ENCODE measurements at regions not wholly inside any gene's neighbourhood (a gene's known extent, or its start where the extent isn't known, plus 50 kb on each side); places are given as distances from the start of the nearest gene placed in this dataset.

DNA sequence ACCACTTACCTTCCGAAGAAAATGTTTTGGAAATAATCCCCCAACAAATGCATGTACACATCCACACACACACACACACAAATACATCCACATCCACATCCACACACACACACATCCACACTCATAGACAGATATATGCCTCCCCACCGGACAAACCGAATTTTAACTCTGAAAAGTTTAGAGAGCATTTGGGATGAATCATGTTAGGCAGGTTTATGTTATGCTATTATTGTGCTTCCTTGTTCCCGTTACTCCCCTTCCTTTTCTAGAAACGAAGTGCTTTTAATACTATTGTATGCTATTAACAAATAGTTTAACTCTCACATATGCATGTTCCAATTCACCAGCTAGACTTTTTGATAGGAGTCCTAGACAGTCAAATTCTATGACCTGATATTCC is 91.5 kb downstream of the FAS start:
- intact Hi-C loops (cut with micrococcal nuclease; ENCODE audit: unreplicated experiment): no loop called here
- Histone ChIP-seq H3K9me3 (ENCODE audit: low read length) (no peaks in the 10 kb centered on the region), H3K9me2 (ENCODE audit: insufficient read depth, low read length) (no peaks in the 10 kb centered on the region), H4K20me1 (ENCODE audit: insufficient read depth, low read length) (no peaks in the 10 kb centered on the region), H3K79me2 (ENCODE audit: insufficient read depth, low read depth, low read length) (no peaks in the 10 kb centered on the region), H3K4me1 (ENCODE audit: insufficient read depth, low read length, poor library complexity, severe bottlenecking) (no peaks in the 10 kb centered on the region), H3K4me2 (ENCODE audit: low read length) (no peak overlapping the region), H2AFZ (ENCODE audit: low read length) (no peak overlapping the region), H3K27ac (ENCODE audit: low read depth, low read length, poor library complexity, severe bottlenecking) (no peak overlapping the region), H3K36me3 (ENCODE audit: insufficient read depth, low read length) (no peaks in the 10 kb centered on the region), H3K4me3 (ENCODE audit: low read depth, low read length, poor library complexity, severe bottlenecking) (no peak overlapping the region)
- DNase-seq (ENCODE audit: low spot score): no peak
- no TSS peak for BruUV-seq (replicated peaks)
- TF ChIP-seq, protein P1, sequence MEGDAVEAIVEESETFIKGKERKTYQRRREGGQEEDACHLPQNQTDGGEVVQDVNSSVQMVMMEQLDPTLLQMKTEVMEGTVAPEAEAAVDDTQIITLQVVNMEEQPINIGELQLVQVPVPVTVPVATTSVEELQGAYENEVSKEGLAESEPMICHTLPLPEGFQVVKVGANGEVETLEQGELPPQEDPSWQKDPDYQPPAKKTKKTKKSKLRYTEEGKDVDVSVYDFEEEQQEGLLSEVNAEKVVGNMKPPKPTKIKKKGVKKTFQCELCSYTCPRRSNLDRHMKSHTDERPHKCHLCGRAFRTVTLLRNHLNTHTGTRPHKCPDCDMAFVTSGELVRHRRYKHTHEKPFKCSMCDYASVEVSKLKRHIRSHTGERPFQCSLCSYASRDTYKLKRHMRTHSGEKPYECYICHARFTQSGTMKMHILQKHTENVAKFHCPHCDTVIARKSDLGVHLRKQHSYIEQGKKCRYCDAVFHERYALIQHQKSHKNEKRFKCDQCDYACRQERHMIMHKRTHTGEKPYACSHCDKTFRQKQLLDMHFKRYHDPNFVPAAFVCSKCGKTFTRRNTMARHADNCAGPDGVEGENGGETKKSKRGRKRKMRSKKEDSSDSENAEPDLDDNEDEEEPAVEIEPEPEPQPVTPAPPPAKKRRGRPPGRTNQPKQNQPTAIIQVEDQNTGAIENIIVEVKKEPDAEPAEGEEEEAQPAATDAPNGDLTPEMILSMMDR (conservative IDR thresholded peaks at IDR 0.05; ENCODE audit: low read length): no peak
- no peak for TF ChIP-seq EZH2phosphoT487 (IDR thresholded peaks at IDR 0.05; ENCODE audit: borderline replicate concordance, low read depth, low read length)
- ChIA-PET POLR2A (no interaction called here), CTCF (ENCODE audit: unreplicated experiment) (no interaction called here)

DNA sequence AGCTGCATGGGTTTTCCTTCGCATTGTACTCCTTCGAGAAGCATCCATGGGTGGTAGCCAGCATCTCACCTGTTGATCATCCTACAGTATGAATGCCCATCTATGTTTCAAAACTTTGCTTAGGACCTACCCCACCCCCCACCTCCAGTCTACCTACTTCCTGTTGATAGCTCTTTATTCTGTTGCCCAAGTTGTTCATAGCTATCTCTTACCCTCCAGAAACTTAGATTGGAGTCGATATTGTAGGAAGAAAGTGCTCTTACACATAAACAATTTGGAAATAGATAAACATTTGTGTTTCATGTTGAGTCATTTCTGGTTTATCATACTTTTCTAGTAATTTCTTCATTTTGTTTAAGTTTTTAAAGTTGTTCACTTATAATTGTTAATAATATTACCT is 90.1 kb downstream of the FAS start:
- intact Hi-C loops (cut with micrococcal nuclease; ENCODE audit: unreplicated experiment): no loop called here
- BruUV-seq (replicated peaks): no TSS peak
- no peaks in the 10 kb centered on the region for H3K4me1 ChIP-seq (ENCODE audit: insufficient read depth, low read length, poor library complexity, severe bottlenecking)
- no peak overlapping the region for H2AFZ ChIP-seq (ENCODE audit: low read length)
- TF ChIP-seq, protein P1 (conservative IDR thresholded peaks at IDR 0.05; ENCODE audit: low read length): no peak
- TF ChIP-seq EZH2phosphoT487 (IDR thresholded peaks at IDR 0.05; ENCODE audit: borderline replicate concordance, low read depth, low read length): no peak
- no peaks in the 10 kb centered on the region for H4K20me1 ChIP-seq (ENCODE audit: insufficient read depth, low read length)
- no peaks in the 10 kb centered on the region for H3K9me2 ChIP-seq (ENCODE audit: insufficient read depth, low read length)
- H3K9me3 ChIP-seq (ENCODE audit: low read length): no peaks in the 10 kb centered on the region
- no peaks in the 10 kb centered on the region for H3K36me3 ChIP-seq (ENCODE audit: insufficient read depth, low read length)
- no peak overlapping the region for H3K27ac ChIP-seq (ENCODE audit: low read depth, low read length, poor library complexity, severe bottlenecking)
- CTCF ChIA-PET (ENCODE audit: unreplicated experiment): interaction anchor here (0.6 kb wide), 1 partner anchor 485 kb away, joined by 4 read pairs; no protein-coding TSS in a partner anchor
- no peak overlapping the region for H3K4me2 ChIP-seq (ENCODE audit: low read length)
- no peak overlapping the region for H3K4me3 ChIP-seq (ENCODE audit: low read depth, low read length, poor library complexity, severe bottlenecking)
- DNase-seq (ENCODE audit: low spot score): no peak
- no peaks in the 10 kb centered on the region for H3K79me2 ChIP-seq (ENCODE audit: insufficient read depth, low read depth, low read length)
- POLR2A ChIA-PET: interaction anchor here (0.6 to 1.1 kb wide), 4 partner anchors 9 to 333 kb away, joined by 3 to 4 read pairs (median 3); partner anchors contain the start of gene IFIT5

DNA sequence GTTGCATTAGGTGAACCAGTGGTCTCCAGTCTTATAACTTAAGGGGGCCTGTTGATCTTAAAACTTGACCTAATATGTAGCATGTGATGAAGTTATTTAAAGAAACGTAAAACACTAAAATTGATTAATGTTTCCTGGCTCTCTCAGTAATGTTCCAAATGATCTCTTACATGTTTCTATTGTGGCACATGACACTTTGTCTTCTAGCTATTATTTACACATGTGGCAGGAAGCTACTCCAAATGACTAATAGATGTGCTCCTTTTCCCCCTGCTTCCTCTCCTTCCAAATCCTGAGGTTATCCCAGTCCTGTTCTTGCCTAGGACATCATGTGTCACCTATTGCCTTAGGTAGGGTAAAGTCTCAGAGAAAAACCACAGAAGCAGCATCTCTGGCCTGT is 89.4 kb downstream of the FAS start:
- H3K79me2 ChIP-seq (ENCODE audit: insufficient read depth, low read depth, low read length): no peaks in the 10 kb centered on the region
- no peak overlapping the region for H2AFZ ChIP-seq (ENCODE audit: low read length)
- POLR2A ChIA-PET: interaction anchor here (0.6 to 0.8 kb wide), 3 partner anchors 9 to 334 kb away, joined by 3 read pairs; partner anchors contain the start of gene IFIT5
- H3K9me2 ChIP-seq (ENCODE audit: insufficient read depth, low read length): no peaks in the 10 kb centered on the region
- no peaks in the 10 kb centered on the region for H3K36me3 ChIP-seq (ENCODE audit: insufficient read depth, low read length)
- intact Hi-C loops (cut with micrococcal nuclease; ENCODE audit: unreplicated experiment): loop anchor here (5.0 kb wide), 1 partner anchor 42 kb away; no protein-coding TSS in a partner anchor
- no peak for DNase-seq (ENCODE audit: low spot score)
- H4K20me1 ChIP-seq (ENCODE audit: insufficient read depth, low read length): no peaks in the 10 kb centered on the region
- TF ChIP-seq EZH2phosphoT487 (IDR thresholded peaks at IDR 0.05; ENCODE audit: borderline replicate concordance, low read depth, low read length): no peak
- TF ChIP-seq, protein P1 (conservative IDR thresholded peaks at IDR 0.05; ENCODE audit: low read length): no peak
- H3K9me3 ChIP-seq (ENCODE audit: low read length): no peaks in the 10 kb centered on the region
- no peaks in the 10 kb centered on the region for H3K4me1 ChIP-seq (ENCODE audit: insufficient read depth, low read length, poor library complexity, severe bottlenecking)
- no peak overlapping the region for H3K4me2 ChIP-seq (ENCODE audit: low read length)
- BruUV-seq (replicated peaks): no TSS peak
- CTCF ChIA-PET (ENCODE audit: unreplicated experiment): no interaction called here
- no peak overlapping the region for H3K4me3 ChIP-seq (ENCODE audit: low read depth, low read length, poor library complexity, severe bottlenecking)
- H3K27ac ChIP-seq (ENCODE audit: low read depth, low read length, poor library complexity, severe bottlenecking): no peak overlapping the region

Data from OCI-LY7 (cell line).